Peyer's patch (tissue), 4 donors: ENCODE measurements at regions not wholly inside any gene's neighbourhood (a gene's known extent, or its start where the extent isn't known, plus 50 kb on each side); places are given as distances from the start of the nearest gene placed in this dataset.

ENCODE experiments used
- POLR2A ChIP-seq, 2 donors: fragments of 450-650 bp; IDR thresholded peaks; one replicate each; pipeline ENCODE4 v1.5.1; 2017; ENCODE audit warnings: antibody characterized with exemption in 2 of 2, mild to moderate bottlenecking in 2 of 2, moderate library complexity in 2 of 2
- TF ChIP-seq, protein P1 (sequence below), 6 experiments: fragments of 450-650 bp in 4 of 6; fragments of 200-600 bp in 2 of 6; sonication (generic) in 1 of 6; IDR thresholded peaks; one replicate each; pipeline ENCODE4 v1.5.1; 2017 to 2019; ENCODE audit warnings: antibody characterized with exemption in 6 of 6, mild to moderate bottlenecking in 3 of 6, moderate library complexity in 1 of 6

GRCh38 chr1:201705389-201705788, 123.6 kb upstream of the IPO9 start:
- TF ChIP-seq, protein P1, sequence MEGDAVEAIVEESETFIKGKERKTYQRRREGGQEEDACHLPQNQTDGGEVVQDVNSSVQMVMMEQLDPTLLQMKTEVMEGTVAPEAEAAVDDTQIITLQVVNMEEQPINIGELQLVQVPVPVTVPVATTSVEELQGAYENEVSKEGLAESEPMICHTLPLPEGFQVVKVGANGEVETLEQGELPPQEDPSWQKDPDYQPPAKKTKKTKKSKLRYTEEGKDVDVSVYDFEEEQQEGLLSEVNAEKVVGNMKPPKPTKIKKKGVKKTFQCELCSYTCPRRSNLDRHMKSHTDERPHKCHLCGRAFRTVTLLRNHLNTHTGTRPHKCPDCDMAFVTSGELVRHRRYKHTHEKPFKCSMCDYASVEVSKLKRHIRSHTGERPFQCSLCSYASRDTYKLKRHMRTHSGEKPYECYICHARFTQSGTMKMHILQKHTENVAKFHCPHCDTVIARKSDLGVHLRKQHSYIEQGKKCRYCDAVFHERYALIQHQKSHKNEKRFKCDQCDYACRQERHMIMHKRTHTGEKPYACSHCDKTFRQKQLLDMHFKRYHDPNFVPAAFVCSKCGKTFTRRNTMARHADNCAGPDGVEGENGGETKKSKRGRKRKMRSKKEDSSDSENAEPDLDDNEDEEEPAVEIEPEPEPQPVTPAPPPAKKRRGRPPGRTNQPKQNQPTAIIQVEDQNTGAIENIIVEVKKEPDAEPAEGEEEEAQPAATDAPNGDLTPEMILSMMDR (IDR thresholded peaks at IDR 0.05), result no peak
- TF ChIP-seq POLR2A (IDR thresholded peaks at IDR 0.05), result no peak
